GM12878 (cell line): ENCODE measurements at regions not wholly inside any gene's neighbourhood (a gene's known extent, or its start where the extent isn't known, plus 50 kb on each side); places are given as distances from the start of the nearest gene placed in this dataset.

Experiments used
- ATAC-seq: fragments of 200-7000 bp; cut with Tn5 transposase; 3 replicates; pipeline ENCODE4 v1.9.1; 2020; ENCODE audit warnings: mild to moderate bottlenecking, moderate library complexity
- BruUV-seq: library from RNA; stranded (reverse); fragments of 400-500 nt; replicated peaks from 2 replicates; lab custom pipeline; 2021; lab: Mats Ljungman, UMichigan
- CTCF ChIA-PET: fragments of 300-600 bp; sonication (Branson Sonifier 250); formaldehyde crosslinking; extraction: SDS; loops from one replicate; lab custom pipeline; 2021; ENCODE audit warnings: inconsistent platforms; lab: Yijun Ruan, JAX
- POLR2A ChIA-PET: fragments of 350-600 bp; formaldehyde crosslinking; extraction: SDS; loops from one replicate; lab custom pipeline; 2021; ENCODE audit warnings: inconsistent platforms; lab: Charles Lee
- RAD21 ChIA-PET: fragments of 300-600 bp; sonication (Branson Sonifier 250); formaldehyde crosslinking; loops from one replicate; lab custom pipeline; 2023; ENCODE audit warnings: antibody characterized with exemption; ENCODE audit not compliant: unreplicated experiment; lab: Charles Lee
- SMC1A ChIA-PET: fragments of 300-600 bp; sonication (Branson Sonifier 250); formaldehyde crosslinking; loops from one replicate; lab custom pipeline; 2023; ENCODE audit not compliant: unreplicated experiment, uncharacterized antibody; lab: Charles Lee
- DNase-seq: peaks from one replicate; pipeline ENCODE4 v3.0.0-alpha.2; 2011; ENCODE audit warnings: low read depth, low spot score
- FAIRE-seq: peaks from 3 replicates; lab custom pipeline; 2011; peaks lifted over from hg19 to GRCh38; lab: Jason Lieb, UNC
- H2AFZ ChIP-seq: 2 replicates; pipeline ENCODE4 v1.6.0; 2011; ENCODE audit warnings: low read depth, low read length, control low read depth; ENCODE audit not compliant: control insufficient read depth
- H3K27ac ChIP-seq: 2 replicates; pipeline ENCODE4 v1.5.1; 2011; ENCODE audit warnings: control low read depth; ENCODE audit not compliant: control insufficient read depth, insufficient read depth
- H3K27me3 ChIP-seq, 2 experiments: replicated peaks in 1 of 2; 2 replicates each; pipeline versions ENCODE4 v1.6.0 to v1.6.1; 2011; ENCODE audit warnings: low read length in 1 of 2; ENCODE audit not compliant: control insufficient read depth in 2 of 2, insufficient read depth in 2 of 2
- H3K36me3 ChIP-seq, 2 experiments: 2 replicates each; pipeline ENCODE4 v1.5.1; 2011; ENCODE audit warnings: low read length in 1 of 2; ENCODE audit not compliant: control insufficient read depth in 2 of 2, insufficient read depth in 2 of 2
- H3K4me1 ChIP-seq: 2 replicates; pipeline ENCODE4 v1.6.1; 2011; ENCODE audit warnings: mild to moderate bottlenecking, low read length, moderate library complexity, mixed read lengths; ENCODE audit not compliant: control insufficient read depth, insufficient read depth
- H3K4me2 ChIP-seq: 2 replicates; pipeline ENCODE4 v1.6.0; 2011; ENCODE audit warnings: control low read depth; ENCODE audit not compliant: control insufficient read depth, insufficient read depth
- H3K4me3 ChIP-seq: fragments of 200-600 bp; sonication (generic); 2 replicates; pipeline ENCODE4 v1.5.1; 2016
- H3K79me2 ChIP-seq: 2 replicates; pipeline ENCODE4 v1.6.0; 2011; ENCODE audit warnings: low read length; ENCODE audit not compliant: control insufficient read depth, insufficient read depth
- H3K9ac ChIP-seq: 2 replicates; pipeline ENCODE4 v1.8.0; 2011; ENCODE audit warnings: low read length, control low read depth, mixed read lengths; ENCODE audit not compliant: control insufficient read depth, insufficient read depth
- H3K9me3 ChIP-seq: replicated peaks from 3 replicates; pipeline ENCODE4 v1.5.1; 2011; ENCODE audit warnings: mild to moderate bottlenecking, low read length; ENCODE audit not compliant: control insufficient read depth, insufficient read depth
- H4K20me1 ChIP-seq: 2 replicates; pipeline ENCODE4 v1.6.0; 2011; ENCODE audit not compliant: control insufficient read depth, insufficient read depth
- BMI1 ChIP-seq: fragments of 450-650 bp; IDR thresholded peaks from 2 replicates; pipeline ENCODE4 v1.6.1; 2016; ENCODE audit warnings: mild to moderate bottlenecking, moderate library complexity, borderline replicate concordance
- EGR1 ChIP-seq, 2 experiments: IDR thresholded peaks; 1 replicate in 1 of 2; 2 replicates in 1 of 2; pipeline ENCODE4 v1.6.1; 2011 to 2012; ENCODE audit warnings: low read depth in 2 of 2, low read length in 2 of 2, borderline replicate concordance in 1 of 2, mild to moderate bottlenecking in 1 of 2, moderate library complexity in 1 of 2
- JUNB ChIP-seq: IDR thresholded peaks from 2 replicates; pipeline ENCODE4 v1.6.1; 2016; ENCODE audit warnings: antibody characterized with exemption, mild to moderate bottlenecking
- MYC ChIP-seq: IDR thresholded peaks from 2 replicates; pipeline ENCODE4 v1.6.1; 2011; ENCODE audit warnings: mild to moderate bottlenecking, low read length, moderate library complexity, inconsistent platforms; ENCODE audit not compliant: insufficient read depth, insufficient replicate concordance, insufficient read length, severe bottlenecking
- WGBS: methylation state at CpG from one replicate; pipeline ENCODE4 v1.1.6; 2016; ENCODE audit warnings: low lambda C conversion rate; ENCODE audit not compliant: insufficient replicate concordance, insufficient coverage; ENCODE audit errors: missing lambda C conversion rate; 5-methylcytosine and 5-hydroxymethylcytosine counted together
- in situ Hi-C: fragments of 300-500 bp; cut with MboI; formaldehyde crosslinking; loops from 9 replicates; pipeline ENCODE4 v1.14.3; 2018; ENCODE audit warnings: mixed read lengths
- intact Hi-C: fragments of 100-400 bp; cut with micrococcal nuclease; formaldehyde crosslinking; loops from one replicate; pipeline ENCODE4 v1.14.2; 2022; ENCODE audit not compliant: unreplicated experiment
- TF ChIP-seq, protein P1 (sequence below): fragments of 450-650 bp; IDR thresholded peaks from 2 replicates; pipeline ENCODE4 v1.6.1; 2017; ENCODE audit warnings: mild to moderate bottlenecking, low read depth, inconsistent platforms; ENCODE audit not compliant: poor library complexity, severe bottlenecking

DNA sequence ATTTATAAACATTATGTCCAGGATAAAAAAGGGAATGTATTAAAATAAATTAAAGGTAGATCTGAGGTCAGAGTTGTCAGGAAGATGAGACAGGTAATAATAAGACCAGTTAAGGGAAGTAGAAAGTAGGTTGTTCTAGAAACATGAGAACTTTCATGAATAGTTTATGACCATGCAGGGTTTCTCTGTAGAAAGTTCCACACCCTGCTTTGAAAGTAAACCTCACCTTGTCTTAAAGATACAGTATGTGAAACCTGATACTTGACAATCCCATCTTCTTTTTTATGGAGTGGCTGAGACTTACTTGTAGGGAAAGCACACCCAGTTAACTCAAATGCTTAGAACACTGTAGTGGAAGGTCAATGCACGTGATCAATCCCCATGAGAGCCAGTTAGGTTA is 260.6 kb upstream of the ZNF462 start:
- H4K20me1 ChIP-seq: no peaks in the 10 kb centered on the region
- in situ Hi-C loops (no loop called here), intact Hi-C loops (no loop called here)
- TF ChIP-seq, protein P1, sequence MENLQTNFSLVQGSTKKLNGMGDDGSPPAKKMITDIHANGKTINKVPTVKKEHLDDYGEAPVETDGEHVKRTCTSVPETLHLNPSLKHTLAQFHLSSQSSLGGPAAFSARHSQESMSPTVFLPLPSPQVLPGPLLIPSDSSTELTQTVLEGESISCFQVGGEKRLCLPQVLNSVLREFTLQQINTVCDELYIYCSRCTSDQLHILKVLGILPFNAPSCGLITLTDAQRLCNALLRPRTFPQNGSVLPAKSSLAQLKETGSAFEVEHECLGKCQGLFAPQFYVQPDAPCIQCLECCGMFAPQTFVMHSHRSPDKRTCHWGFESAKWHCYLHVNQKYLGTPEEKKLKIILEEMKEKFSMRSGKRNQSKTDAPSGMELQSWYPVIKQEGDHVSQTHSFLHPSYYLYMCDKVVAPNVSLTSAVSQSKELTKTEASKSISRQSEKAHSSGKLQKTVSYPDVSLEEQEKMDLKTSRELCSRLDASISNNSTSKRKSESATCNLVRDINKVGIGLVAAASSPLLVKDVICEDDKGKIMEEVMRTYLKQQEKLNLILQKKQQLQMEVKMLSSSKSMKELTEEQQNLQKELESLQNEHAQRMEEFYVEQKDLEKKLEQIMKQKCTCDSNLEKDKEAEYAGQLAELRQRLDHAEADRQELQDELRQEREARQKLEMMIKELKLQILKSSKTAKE: no peak
- TF ChIP-seq MYC (no peak), JUNB (no peak)
- ChIA-PET POLR2A (no interaction called here), CTCF (no interaction called here), SMC1A (no interaction called here), RAD21 (no interaction called here)
- FAIRE-seq (no peak), DNase-seq (no peak), ATAC-seq (no peak)
- no peak overlapping the region for H3K27ac ChIP-seq
- BruUV-seq: no TSS peak
- H3K4me2 ChIP-seq: no peak overlapping the region
- H3K27me3 ChIP-seq: no peaks in the 10 kb centered on the region
- H2AFZ ChIP-seq: no peak overlapping the region
- H3K79me2 ChIP-seq: no peaks in the 10 kb centered on the region
- H3K9me3 ChIP-seq: no peaks in the 10 kb centered on the region
- no peaks in the 10 kb centered on the region for H3K36me3 ChIP-seq
- WGBS: 4% methylated on average over 1 of the region's 1 CpG
- H3K4me3 ChIP-seq: no peak overlapping the region
- no peak overlapping the region for H3K9ac ChIP-seq
- H3K4me1 ChIP-seq: no peaks in the 10 kb centered on the region

DNA sequence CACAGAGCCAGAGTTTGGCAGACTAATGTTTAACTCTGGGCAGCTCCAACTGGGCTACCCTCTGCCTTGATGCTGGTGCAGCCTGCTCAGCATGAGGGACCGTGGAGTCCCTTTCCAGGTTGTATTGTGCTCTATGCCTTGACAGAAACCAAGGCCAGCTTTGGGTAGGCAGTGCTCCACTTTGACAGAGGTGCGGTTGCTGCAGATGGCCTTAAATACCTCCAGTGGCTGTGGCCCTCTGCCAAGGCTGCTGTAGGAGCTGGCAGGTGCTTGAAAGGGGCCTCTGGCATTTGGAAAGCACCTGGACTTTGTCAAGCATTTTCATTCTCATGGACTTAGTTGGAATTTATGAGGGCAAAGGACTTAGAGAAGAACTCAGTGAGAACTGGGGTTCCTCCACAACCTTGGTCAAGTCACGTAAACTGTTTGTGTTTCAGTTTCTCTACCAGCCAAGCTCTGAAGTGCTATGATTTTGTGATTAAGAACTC is 249.7 kb upstream of the ZNF462 start:
- TF ChIP-seq BMI1: no peak
- TF ChIP-seq EGR1 (IDR thresholded peaks at IDR 0.05; ENCODE audit: borderline replicate concordance in 1 of 2, low read depth in 2 of 2, low read length in 2 of 2): no peak
- in situ Hi-C loops (no loop called here), intact Hi-C loops (no loop called here)
- 24% methylated on average over 3 of the region's 3 CpGs for WGBS
- FAIRE-seq (no peak), ATAC-seq (peak; percentile 74), DNase-seq (no peak)
- no peak overlapping the region for H3K4me2 ChIP-seq
- ChIA-PET SMC1A (interaction anchor here (0.9 to 1.0 kb wide), 2 partner anchors 13 to 34 kb away, joined by 3 read pairs; no protein-coding TSS in a partner anchor), CTCF (no interaction called here), POLR2A (interaction anchor here (0.7 kb wide), 1 partner anchor 638 kb away, joined by 5 read pairs; no protein-coding TSS in a partner anchor), RAD21 (no interaction called here)
- no peaks in the 10 kb centered on the region for H3K9me3 ChIP-seq
- no peaks in the 10 kb centered on the region for H3K36me3 ChIP-seq
- no peak overlapping the region for H3K4me3 ChIP-seq
- no peaks in the 10 kb centered on the region for H3K27me3 ChIP-seq
- H4K20me1 ChIP-seq: no peaks in the 10 kb centered on the region
- H3K27ac ChIP-seq: no peak overlapping the region
- no peak overlapping the region for H2AFZ ChIP-seq
- no peak overlapping the region for H3K9ac ChIP-seq
- no peaks in the 10 kb centered on the region for H3K4me1 ChIP-seq
- no TSS peak for BruUV-seq
- no peaks in the 10 kb centered on the region for H3K79me2 ChIP-seq
